ENCODE measurements at regions not wholly inside any gene's neighbourhood (a gene's known extent, or its start where the extent isn't known, plus 50 kb on each side); places are given as distances from the start of the nearest gene placed in this dataset.

DNA sequence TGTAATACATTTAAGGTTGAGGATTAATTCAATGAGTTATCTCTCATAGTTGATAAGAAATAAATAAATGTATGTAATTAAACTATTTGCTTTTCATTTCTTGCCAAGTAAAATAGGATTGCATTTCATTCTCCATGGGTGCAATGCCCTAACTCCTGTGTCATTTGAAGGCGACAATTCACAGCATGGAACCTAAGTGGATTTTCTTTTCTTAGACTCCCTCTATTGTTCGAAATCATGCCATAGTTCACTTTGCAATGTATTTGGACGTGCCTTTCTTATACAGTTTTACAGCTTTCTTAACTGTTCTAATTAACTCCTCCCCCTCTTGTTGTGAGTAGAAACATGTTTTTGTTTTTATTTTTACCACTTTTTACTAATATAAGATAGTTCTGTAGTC lies 263.0 kb downstream of the B3GLCT start:
- Histone ChIP-seq H4K5ac (ENCODE audit: insufficient read length, low read depth, low read length) (no peak overlapping the region), H3K79me2 (ENCODE audit: control insufficient read depth in 1 of 2, insufficient read depth in 2 of 2, low read length in 2 of 2) (no peaks in the 10 kb centered on the region), H2BK12ac (ENCODE audit: low read depth, low read length) (no peak overlapping the region), H4K8ac (ENCODE audit: extremely low read depth, insufficient read depth, low read length) (no peak overlapping the region), H3K14ac (ENCODE audit: insufficient read length) (no peak overlapping the region), H2BK15ac (ENCODE audit: low read length) (no peak overlapping the region), H3K4me2 (ENCODE audit: insufficient read depth in 1 of 2, low read depth in 2 of 2, low read length in 2 of 2) (no peak overlapping the region), H2AFZ (ENCODE audit: low read length) (no peak overlapping the region), H2BK5ac (ENCODE audit: low read depth, low read length) (no peak overlapping the region), H3K9me3 (ENCODE audit: insufficient read depth in 2 of 2, low read depth in 1 of 2, low read length in 1 of 2) (no peaks in the 10 kb centered on the region), H3K36me3 (ENCODE audit: control insufficient read depth in 2 of 4, insufficient read depth in 4 of 4, low read length in 3 of 4) (no peaks in the 10 kb centered on the region), H3K18ac (ENCODE audit: extremely low read depth, low read length) (no peak overlapping the region), H2AK5ac (ENCODE audit: low read depth, low read length) (no peak overlapping the region), H3K56ac (replicated peaks; ENCODE audit: insufficient read length, low read depth, low read length) (no peak overlapping the region), H3K27ac (ENCODE audit: low read depth, low read length) (no peak overlapping the region), H3K23ac (ENCODE audit: insufficient read length) (no peak overlapping the region), H3K9ac (replicated peaks in 1 of 4; ENCODE audit: extremely low read depth in 1 of 4, low read depth in 3 of 4, low read length in 3 of 4) (no peak overlapping the region), H4K20me1 (replicated peaks in 1 of 2; ENCODE audit: control insufficient read depth in 1 of 2, insufficient read depth in 2 of 2, low read length in 2 of 2) (no peaks in the 10 kb centered on the region), H2BK20ac (ENCODE audit: low read length) (no peak overlapping the region), H2BK120ac (replicated peaks; ENCODE audit: low read depth, low read length) (no peak overlapping the region), H3K4me3 (ENCODE audit: extremely low read depth in 1 of 4, insufficient read depth in 2 of 4, low read depth in 3 of 4, low read length in 4 of 4) (no peak overlapping the region), H3K79me1 (ENCODE audit: low read depth, low read length) (no peaks in the 10 kb centered on the region), H3K4ac (replicated peaks; ENCODE audit: insufficient read length, low read depth, low read length) (no peak overlapping the region), H3K27me3 (replicated peaks in 1 of 4; ENCODE audit: control insufficient read depth in 3 of 4, extremely low read depth in 1 of 4, insufficient read depth in 3 of 4, low read length in 3 of 4) (no peaks in the 10 kb centered on the region), H3K23me2 (ENCODE audit: low read depth, low read length) (no peaks in the 10 kb centered on the region), H3K4me1 (replicated peaks in 1 of 4; ENCODE audit: control insufficient read depth in 3 of 4, insufficient read depth in 4 of 4, low read length in 3 of 4) (peaks cover 0 to under 1% (median 0%) of the 10 kb centered on the region in 4 experiments; a peak in 1 of 7 replicates), H4K91ac (replicated peaks; ENCODE audit: insufficient read length, low read length) (no peak overlapping the region)
- POLR2A ChIA-PET (ENCODE audit: partially characterized antibody) = no interaction called here
- CTCF ChIA-PET (ENCODE audit: partially characterized antibody) = no interaction called here
- FAIRE-seq (no peak), DNase-seq (ENCODE audit: low read depth in 1 of 2, low spot score in 2 of 2) (no peak)
- WGBS, 2 experiments (ENCODE audit: extremely low coverage in 1 of 2, insufficient coverage in 1 of 2, insufficient read length in 1 of 2, insufficient replicate concordance in 2 of 2, low coverage in 1 of 2, low lambda C conversion rate in 2 of 2, missing lambda C conversion rate in 1 of 2) = 91% methylated on average over 3 of the region's 3 CpGs; no CpG with 5 or more reads in 1 of the 2 experiments
- TF ChIP-seq EP300 (IDR thresholded peaks at IDR 0.05; ENCODE audit: borderline replicate concordance in 1 of 2, low read depth in 2 of 2, low read length in 2 of 2) (no peak), FOSL1 (IDR thresholded peaks at IDR 0.05; ENCODE audit: insufficient read depth, low read depth, low read length) (no peak), ZNF274 (IDR thresholded peaks at IDR 0.05; ENCODE audit: borderline replicate concordance, extremely low read depth, low read length) (no peak)
- TF ChIP-seq, protein P1, sequence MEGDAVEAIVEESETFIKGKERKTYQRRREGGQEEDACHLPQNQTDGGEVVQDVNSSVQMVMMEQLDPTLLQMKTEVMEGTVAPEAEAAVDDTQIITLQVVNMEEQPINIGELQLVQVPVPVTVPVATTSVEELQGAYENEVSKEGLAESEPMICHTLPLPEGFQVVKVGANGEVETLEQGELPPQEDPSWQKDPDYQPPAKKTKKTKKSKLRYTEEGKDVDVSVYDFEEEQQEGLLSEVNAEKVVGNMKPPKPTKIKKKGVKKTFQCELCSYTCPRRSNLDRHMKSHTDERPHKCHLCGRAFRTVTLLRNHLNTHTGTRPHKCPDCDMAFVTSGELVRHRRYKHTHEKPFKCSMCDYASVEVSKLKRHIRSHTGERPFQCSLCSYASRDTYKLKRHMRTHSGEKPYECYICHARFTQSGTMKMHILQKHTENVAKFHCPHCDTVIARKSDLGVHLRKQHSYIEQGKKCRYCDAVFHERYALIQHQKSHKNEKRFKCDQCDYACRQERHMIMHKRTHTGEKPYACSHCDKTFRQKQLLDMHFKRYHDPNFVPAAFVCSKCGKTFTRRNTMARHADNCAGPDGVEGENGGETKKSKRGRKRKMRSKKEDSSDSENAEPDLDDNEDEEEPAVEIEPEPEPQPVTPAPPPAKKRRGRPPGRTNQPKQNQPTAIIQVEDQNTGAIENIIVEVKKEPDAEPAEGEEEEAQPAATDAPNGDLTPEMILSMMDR (IDR thresholded peaks at IDR 0.05; ENCODE audit: control extremely low read depth in 1 of 3, insufficient read depth in 1 of 3, low read depth in 1 of 3, low read length in 3 of 3) = no peak
